ENCODE measurements at regions not wholly inside any gene's neighbourhood (a gene's known extent, or its start where the extent isn't known, plus 50 kb on each side); places are given as distances from the start of the nearest gene placed in this dataset.
"Not testable (repeated sequence)": the region's sequence is repeated elsewhere in the genome, so short reads cannot be mapped to it uniquely, and the experiment has no call there.

DNA sequence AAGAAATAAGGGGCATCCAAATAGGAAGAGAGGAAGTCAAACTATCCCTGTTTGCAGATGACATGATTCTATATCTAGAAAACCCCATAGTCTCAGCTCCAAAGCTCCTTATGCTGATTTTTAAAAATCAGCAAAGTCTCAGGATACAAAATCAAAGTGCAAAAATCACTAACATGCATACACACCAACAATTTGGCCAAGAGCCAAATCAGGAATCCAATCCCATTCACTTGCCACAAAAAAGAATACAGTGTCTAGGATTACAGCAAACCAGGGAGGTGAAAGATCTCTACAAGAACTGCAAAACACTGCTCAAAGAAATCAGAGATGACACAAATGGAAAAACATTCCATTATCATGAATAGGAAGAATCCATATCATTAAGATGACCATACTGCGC, 155.8 kb upstream of the ARHGAP42 start:
- not testable (repeated sequence) for DNase-seq (ENCODE audit: low read depth)

GRCh38 chr11:100536979-100537378, 150.1 kb upstream of the ARHGAP42 start:
- no peak for DNase-seq (ENCODE audit: low read depth)

GRCh38 chr11:100543386-100543785, 143.7 kb upstream of the ARHGAP42 start:
- DNase-seq (ENCODE audit: low read depth), result no peak

DNA sequence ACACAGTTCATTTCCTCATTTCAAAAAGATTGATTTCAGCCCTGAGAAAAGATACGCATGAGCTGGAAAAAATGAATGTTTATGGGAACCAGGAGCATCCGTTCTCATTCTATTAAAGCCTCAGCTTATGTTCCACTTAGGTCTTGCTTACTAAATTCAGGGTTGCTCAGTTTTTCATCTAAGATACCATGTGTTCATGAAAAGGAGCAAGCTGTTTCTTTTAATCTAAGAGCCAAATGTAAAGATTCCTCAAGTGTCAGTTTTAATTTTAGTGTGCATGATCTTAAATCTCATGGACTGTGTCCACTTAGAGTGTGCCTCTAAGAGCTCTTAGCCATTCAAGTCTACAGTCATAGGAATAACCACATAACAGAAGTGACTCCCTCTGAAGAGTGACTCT, 141.5 kb upstream of the ARHGAP42 start:
- no peak for DNase-seq (ENCODE audit: low read depth)

DNA sequence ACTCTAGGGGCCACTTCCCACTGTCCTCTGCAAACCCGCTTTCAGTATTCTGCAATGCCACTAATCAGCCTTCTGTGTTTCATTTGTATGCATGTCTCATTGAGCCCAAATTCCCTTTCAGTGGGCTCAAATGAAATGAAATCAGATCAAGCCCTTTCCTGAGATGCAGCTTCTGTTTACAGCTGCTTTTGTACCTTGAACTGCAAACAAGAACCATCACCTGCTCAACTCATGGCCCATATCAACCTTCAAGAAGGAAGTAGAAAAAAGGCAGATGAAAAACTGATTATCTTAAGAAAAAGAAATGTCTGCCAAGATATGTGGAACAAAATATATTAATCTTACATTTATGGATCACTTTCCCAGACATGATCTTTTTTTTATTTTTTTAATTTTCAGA, 141.1 kb upstream of the ARHGAP42 start:
- DNase-seq (ENCODE audit: low read depth), result no peak

DNA sequence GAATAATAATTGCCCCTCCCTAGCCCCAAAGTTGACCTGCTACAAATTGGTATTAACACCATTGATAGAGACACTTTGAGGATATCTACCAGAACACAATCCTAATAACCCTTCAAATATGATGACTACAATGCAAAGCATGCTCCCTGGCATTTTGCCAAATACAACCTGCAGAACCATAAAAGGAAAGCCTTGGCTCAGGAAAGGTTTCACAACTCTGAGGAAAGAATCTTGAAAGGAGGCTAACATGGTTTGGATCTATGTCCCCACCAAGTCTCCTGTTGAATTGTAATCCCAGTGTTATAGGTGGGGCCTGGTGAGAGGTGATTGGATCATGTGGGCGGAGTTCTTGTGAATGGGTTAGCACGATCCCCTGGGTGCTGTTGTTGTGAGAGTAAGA, 140.4 kb upstream of the ARHGAP42 start:
- peak; percentile 40 for DNase-seq (ENCODE audit: low read depth)

DNA sequence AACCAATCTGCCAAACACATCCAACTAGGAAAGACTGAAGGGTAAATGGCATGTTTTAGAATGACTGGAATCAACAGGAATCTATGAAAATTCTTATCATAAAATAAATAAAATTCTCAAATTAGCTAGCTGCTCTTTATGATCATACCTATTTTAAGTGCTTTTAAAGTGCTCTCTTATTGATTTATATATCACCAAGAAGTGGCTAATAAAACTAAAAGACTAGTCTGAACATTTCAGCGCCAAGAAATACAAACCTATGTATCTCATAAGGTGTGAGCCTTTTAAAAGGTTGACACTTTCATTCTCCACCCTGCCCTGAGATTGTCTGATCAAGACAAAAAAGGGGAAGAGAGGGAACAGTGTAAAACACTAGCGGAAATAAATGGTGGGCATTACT, 136.8 kb upstream of the ARHGAP42 start:
- no peak for DNase-seq (ENCODE audit: low read depth)

GRCh38 chr11:100550912-100551632, 136.0 kb upstream of the ARHGAP42 start:
- DNase-seq (ENCODE audit: low read depth), result no peak

GRCh38 chr11:100555931-100556330, 131.2 kb upstream of the ARHGAP42 start:
- DNase-seq (ENCODE audit: low read depth), result no peak

DNA sequence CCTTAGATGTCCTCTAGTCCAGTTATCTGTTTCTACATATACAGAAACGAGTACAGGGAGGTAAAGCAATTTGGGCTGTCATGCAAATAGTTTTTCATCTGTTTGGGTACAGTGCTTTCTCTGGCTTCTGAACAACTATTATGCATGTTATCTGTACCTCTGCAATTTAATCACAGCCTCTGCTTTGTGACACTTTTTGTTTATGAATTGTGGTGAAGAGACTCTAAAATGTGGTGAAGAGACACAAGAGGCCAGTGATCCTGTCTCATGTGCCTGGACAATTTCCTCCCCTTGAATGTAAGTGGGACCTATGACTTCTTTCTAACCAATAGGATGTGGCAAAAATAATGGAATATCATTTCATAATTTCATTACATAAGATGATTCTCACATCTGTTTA, 130.3 kb upstream of the ARHGAP42 start:
- DNase-seq (ENCODE audit: low read depth), result no peak

DNA sequence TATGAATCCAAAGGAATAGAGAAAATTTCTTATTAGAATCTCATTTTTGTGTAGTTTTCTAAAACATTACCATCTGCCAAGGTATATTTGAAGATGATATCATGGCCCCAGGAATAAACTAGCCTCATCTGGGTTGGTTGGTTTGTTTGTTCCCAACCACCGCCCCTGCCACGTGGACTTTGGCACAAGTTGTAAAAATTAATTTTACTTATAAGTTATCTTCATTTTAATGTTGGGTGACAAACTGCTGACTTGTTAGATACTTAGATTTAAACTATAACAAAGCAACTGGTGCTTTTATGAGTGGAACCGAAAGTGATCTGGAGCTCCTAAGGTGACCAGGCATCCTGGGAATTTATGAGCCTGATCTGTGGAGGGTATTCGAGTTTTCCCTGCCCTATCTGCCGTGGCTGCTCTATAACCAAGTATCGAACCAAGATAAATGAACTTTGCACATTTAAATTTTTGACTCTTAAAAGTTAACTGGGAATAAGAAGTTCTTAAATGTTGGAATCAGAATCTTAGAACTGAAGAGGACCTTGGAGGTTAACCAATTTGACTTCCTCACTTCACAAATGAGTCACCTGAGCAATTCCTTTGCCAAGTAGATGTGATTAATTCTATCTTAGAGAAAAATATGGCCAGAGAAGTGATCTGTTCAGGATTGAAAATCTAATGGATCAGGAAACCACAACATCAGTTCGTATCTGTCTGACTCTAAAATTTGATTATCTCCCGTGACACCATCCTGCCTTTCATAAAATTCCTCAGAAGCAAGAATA, 129.1 kb upstream of the ARHGAP42 start:
- no peak for DNase-seq (ENCODE audit: low read depth)

GRCh38 chr11:100560606-100561005, 126.5 kb upstream of the ARHGAP42 start:
- no peak for DNase-seq (ENCODE audit: low read depth)

DNA sequence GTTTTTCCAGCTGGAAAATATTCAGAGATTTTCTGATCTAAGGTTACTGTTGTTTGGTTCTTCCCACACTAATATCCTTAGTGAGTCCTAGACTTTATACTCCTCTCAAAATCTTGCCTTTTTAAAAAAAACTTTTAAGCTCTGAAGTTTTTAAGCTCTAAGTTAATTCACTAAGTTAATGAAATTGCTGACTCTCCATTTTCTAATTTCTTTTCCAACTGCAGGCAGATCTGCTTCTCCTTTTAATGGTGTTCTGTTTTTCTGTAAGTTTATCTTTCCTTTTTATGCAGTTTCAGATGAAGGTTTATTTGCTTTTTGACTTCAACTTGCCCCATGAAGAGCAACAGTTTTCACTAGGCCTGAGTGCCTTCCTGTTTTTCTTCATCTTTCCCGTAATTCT, 125.8 kb upstream of the ARHGAP42 start:
- no peak for DNase-seq (ENCODE audit: low read depth)

DNA sequence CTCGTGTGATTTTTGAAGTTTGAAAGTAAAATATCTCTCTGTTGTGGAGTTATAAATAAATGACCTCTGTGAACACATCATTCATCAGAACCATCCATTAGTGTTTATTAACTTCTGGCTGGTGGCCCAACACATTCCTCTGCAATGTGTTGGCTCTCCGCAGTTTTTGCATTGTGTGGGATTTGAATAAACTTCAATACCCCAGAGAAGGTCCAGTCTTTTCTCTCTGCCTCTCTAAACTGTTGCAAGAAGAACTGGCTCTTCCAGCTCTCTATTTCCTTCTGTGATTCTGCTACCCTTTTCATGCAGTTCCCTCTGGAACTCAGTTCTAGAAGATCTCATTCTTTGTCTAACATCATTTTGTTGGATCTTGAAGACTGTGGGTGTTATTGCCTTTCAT, 125.0 kb upstream of the ARHGAP42 start:
- no peak for DNase-seq (ENCODE audit: low read depth)

DNA sequence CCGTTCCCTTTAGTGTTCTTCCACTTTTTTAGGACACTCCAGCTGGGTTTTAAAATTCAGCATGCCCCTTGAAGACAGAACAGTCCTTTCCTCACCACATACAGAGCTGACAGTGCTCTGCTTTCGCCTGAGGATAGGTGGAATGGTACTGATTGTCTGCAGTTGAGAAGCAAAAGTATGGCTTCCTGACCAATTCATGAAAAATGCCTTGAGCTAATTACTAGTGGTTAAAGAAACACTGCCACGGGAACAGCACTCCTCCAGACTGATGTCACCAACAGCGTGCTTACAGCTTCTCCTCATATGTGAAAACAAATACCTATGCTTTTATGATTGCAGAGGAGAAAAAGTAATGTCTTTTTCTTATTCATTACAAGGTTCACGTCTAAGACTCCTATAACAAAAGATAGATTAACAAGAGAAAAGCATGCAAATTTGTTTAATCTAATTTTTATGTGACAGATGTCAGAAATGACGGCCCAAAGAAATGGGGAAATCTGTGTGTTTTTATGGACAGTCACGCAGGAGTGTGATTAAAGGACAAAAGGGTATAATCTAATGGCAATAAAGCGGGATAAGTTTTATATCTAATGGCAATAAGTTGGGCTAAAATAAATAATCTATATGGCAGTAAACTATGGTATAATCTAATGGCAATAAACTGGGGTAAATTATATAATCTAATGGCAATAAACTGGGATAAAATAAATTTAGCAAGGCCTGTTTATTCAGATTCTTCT, 123.4 kb upstream of the ARHGAP42 start:
- DNase-seq (ENCODE audit: low read depth), result no peak

DNA sequence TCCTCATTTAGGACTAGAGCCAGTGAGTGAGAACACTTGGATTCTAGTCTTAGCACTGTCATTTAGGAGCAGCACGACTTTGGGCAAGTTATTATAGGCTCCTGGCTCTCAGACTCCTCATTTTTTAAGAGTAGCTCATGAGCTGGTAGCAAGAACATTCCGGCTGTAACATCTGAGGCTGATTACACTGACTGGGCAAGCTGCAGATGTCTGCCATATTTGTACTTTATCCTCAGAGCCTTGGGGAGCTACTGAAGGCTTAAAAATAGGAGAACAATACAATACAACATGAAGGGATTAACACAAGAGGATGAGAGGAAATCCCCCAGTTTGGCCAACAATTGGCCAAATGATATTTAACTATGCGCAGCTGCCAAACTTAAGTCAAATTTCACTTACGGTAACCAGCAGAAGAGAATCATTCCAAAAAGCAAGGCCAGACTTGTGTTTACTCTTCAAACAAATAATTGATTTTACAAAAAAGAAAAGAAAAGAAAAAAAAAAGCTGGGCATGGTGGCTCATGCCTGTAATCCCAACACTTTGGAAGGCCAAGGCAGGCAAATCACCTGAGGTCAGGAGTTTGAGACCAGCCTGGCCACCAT, 113.1 kb upstream of the ARHGAP42 start:
- no peak for DNase-seq (ENCODE audit: low read depth)

- DNase-seq (ENCODE audit: low read depth), result no peak
These were observed 112.0 kb upstream of the ARHGAP42 start for GRCh38 chr11:100574894-100575769.

- no peak for DNase-seq (ENCODE audit: low read depth)
These were observed 111.0 kb upstream of the ARHGAP42 start for GRCh38 chr11:100575860-100576717.

DNA sequence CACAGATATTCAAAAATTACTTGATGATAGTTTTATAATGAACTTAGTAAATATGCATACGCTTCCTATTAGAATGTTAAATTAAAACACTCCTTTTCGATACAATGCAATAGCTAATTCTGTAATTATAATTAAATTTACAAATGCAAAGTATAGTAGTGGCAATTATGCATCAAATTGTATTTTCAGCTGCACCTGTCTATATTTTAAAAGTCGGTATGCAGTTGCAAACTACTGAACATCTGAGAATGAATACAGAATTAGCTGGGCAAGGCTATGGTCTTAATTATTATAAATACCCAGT, 110.4 kb upstream of the ARHGAP42 start:
- DNase-seq (ENCODE audit: low read depth), result no peak

DNA sequence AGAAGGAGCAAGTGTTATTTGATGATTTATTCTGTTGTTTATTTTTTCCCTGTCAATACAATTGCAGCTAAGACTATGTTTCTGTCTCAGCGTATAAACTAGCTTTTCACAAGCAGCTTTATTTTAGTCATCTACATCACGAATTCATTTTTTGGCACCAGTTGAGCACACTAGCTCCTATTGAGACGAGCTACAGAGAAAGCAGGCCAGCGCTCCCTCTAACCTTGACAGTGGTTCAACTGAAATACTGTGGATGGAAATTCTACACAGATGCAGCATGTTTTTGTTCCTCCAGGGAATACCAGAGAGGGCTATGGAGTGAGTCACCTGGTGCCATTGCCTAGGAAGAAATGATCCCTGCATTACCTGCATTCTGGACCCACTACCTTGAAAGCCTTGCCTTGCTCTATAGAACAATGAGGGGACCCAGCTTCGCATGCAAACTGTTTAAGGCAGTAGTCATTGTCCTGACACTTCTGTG, 108.2 kb upstream of the ARHGAP42 start:
- DNase-seq (ENCODE audit: low read depth), result no peak

DNA sequence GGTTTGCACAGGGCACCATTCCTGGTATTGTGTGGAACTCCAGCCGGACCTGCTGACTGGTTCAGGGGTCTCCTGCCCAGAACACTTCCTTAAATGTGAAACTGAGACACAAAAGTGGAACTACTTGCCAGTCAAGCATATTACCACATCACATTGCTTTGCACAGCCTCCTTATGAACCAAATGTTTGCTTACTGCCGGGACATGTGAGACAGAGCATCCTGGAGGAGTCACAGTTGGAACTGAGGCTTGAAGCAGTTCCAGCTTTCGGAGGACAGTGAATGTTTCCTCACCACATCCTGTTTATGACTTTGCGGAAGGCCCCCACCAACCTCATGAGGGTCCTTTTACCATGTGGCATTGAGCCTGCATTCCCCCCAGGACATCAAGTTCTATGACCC, 105.8 kb upstream of the ARHGAP42 start:
- DNase-seq (ENCODE audit: low read depth), result no peak

Data from HS-27A (cell line).